Ascending aorta (tissue), 2 donors: ENCODE measurements at regions not wholly inside any gene's neighbourhood (a gene's known extent, or its start where the extent isn't known, plus 50 kb on each side); places are given as distances from the start of the nearest gene placed in this dataset.

Experiments used
- DNase-seq, 2 donors: peaks; one replicate each; pipeline ENCODE4 v3.0.0-alpha.2; 2019; ENCODE audit warnings: low spot score in 2 of 2
- H3K27ac ChIP-seq, 2 donors: fragments of 200-600 bp; sonication (generic); one replicate each; pipeline ENCODE4 v1.5.1; 2016 to 2017; ENCODE audit warnings: mild to moderate bottlenecking in 1 of 2
- H3K27me3 ChIP-seq: fragments of 200-600 bp; sonication (generic); one replicate; pipeline ENCODE4 v1.5.1; 2017
- H3K36me3 ChIP-seq, 2 donors: fragments of 200-600 bp; sonication (generic); one replicate each; pipeline ENCODE4 v1.5.1; 2016
- H3K4me1 ChIP-seq, 2 donors: fragments of 200-600 bp; sonication (generic); one replicate each; pipeline ENCODE4 v1.5.1; 2016 to 2017; ENCODE audit warnings: mild to moderate bottlenecking in 1 of 2
- H3K4me3 ChIP-seq, 2 donors: fragments of 200-600 bp; sonication (generic); one replicate each; pipeline ENCODE4 v1.5.1; 2016 to 2017; ENCODE audit warnings: mild to moderate bottlenecking in 1 of 2
- H3K9me3 ChIP-seq, 2 donors: fragments of 200-600 bp; sonication (generic); one replicate each; pipeline ENCODE4 v1.5.1; 2016
- CTCF ChIP-seq, 3 experiments: fragments of 200-600 bp in 2 of 3; fragments of 450-650 bp in 1 of 3; sonication (generic) in 2 of 3; IDR thresholded peaks; one replicate each; pipeline ENCODE4 v1.5.1; 2016 to 2019; ENCODE audit warnings: antibody characterized with exemption in 3 of 3, mild to moderate bottlenecking in 1 of 3, moderate library complexity in 1 of 3
- intact Hi-C: fragments of 100-400 bp; cut with DNase I; formaldehyde crosslinking; loops from one replicate; pipeline ENCODE4 v1.15.1; 2023

GRCh38 chr3:13222131-13222530 is 148.9 kb upstream of the IQSEC1 start:
- H3K27ac ChIP-seq: no peak overlapping the region

GRCh38 chr3:13221491-13222061 is 148.3 kb upstream of the IQSEC1 start:
- intact Hi-C loops: no loop called here

More at GRCh38 chr3:13222131-13222530, 148.9 kb upstream of the IQSEC1 start:
- Histone ChIP-seq H3K9me3 (no peaks in the 10 kb centered on the region), H3K27me3 (no peaks in the 10 kb centered on the region), H3K36me3 (no peaks in the 10 kb centered on the region), H3K4me1 (no peaks in the 10 kb centered on the region), H3K4me3 (no peak overlapping the region)
- intact Hi-C loops: no loop called here
- TF ChIP-seq CTCF (IDR thresholded peaks at IDR 0.05): no peak
- DNase-seq: no peak

GRCh38 chr3:13220991-13221390 is 147.8 kb upstream of the IQSEC1 start:
- Histone ChIP-seq H3K27me3 (no peaks in the 10 kb centered on the region), H3K4me3 (no peak overlapping the region), H3K27ac (no peak overlapping the region), H3K9me3 (no peaks in the 10 kb centered on the region), H3K4me1 (no peaks in the 10 kb centered on the region), H3K36me3 (no peaks in the 10 kb centered on the region)
- intact Hi-C loops: no loop called here
- TF ChIP-seq CTCF (IDR thresholded peaks at IDR 0.05): no peak
- DNase-seq: no peak

More at GRCh38 chr3:13221491-13222061, 148.3 kb upstream of the IQSEC1 start:
- no peak for DNase-seq
- TF ChIP-seq CTCF (IDR thresholded peaks at IDR 0.05): no peak
- H3K27ac ChIP-seq: no peak overlapping the region
- H3K36me3 ChIP-seq: no peaks in the 10 kb centered on the region
- no peak overlapping the region for H3K4me3 ChIP-seq
- no peaks in the 10 kb centered on the region for H3K4me1 ChIP-seq
- H3K27me3 ChIP-seq: no peaks in the 10 kb centered on the region
- no peaks in the 10 kb centered on the region for H3K9me3 ChIP-seq

- no peak overlapping the region for H3K4me3 ChIP-seq
- no peak overlapping the region for H3K27ac ChIP-seq
- no peaks in the 10 kb centered on the region for H3K4me1 ChIP-seq
- no peaks in the 10 kb centered on the region for H3K36me3 ChIP-seq
- no peaks in the 10 kb centered on the region for H3K9me3 ChIP-seq
- H3K27me3 ChIP-seq: no peaks in the 10 kb centered on the region
- intact Hi-C loops: loop anchor here (10.0 kb wide), 1 partner anchor 105 kb away; no protein-coding TSS in a partner anchor
- no peak for DNase-seq
- TF ChIP-seq CTCF (IDR thresholded peaks at IDR 0.05): no peak
These were observed 146.7 kb upstream of the IQSEC1 start for GRCh38 chr3:13219902-13220296.

GRCh38 chr3:13219077-13219901 is 146.1 kb upstream of the IQSEC1 start:
- H3K27ac ChIP-seq: no peak overlapping the region
- no peak for DNase-seq
- H3K4me3 ChIP-seq: no peak overlapping the region
- no peaks in the 10 kb centered on the region for H3K9me3 ChIP-seq
- H3K36me3 ChIP-seq: no peaks in the 10 kb centered on the region
- no peaks in the 10 kb centered on the region for H3K4me1 ChIP-seq
- no peak for TF ChIP-seq CTCF (IDR thresholded peaks at IDR 0.05)
- intact Hi-C loops: loop anchor here (10.0 kb wide), 1 partner anchor 106 kb away; no protein-coding TSS in a partner anchor
- no peaks in the 10 kb centered on the region for H3K27me3 ChIP-seq
